ENCODE measurements at regions not wholly inside any gene's neighbourhood (a gene's known extent, or its start where the extent isn't known, plus 50 kb on each side); places are given as distances from the start of the nearest gene placed in this dataset.

DNA sequence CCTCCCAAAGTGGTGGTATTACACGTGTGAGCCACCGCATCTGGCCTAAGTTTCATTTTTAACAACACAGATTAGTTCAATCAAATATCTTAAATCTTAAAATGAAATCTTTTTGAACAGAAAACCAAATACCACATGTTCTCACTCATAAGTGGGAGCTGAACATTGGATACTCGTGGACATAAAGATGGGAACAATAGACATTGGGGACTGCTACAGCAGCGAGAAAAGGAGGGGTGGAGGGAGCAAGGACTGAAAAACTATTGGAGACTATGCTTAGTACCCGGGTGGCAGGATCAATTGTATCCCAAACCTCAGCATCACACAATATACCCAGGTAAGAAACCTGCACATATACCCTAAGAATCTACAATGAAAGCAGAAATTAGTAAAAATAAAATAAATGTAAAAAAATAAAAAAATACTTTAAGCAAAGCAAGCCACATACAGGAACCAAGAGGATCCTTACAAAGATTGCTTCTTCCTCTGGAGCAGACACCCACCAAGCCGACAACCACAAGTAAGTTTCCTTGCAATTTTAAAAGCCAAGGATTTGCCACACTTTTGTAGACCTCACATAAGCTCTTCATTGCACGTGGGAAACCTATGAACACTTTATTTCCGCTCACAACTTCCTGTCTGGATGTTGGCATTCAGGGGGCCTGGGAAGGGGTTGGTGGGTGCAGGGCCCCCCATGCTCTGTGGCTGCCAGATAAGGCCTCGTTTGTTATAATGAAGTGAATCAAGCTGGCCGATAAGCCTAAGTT is 147.9 kb downstream of the MYCN start:
- TF ChIP-seq, protein P1, sequence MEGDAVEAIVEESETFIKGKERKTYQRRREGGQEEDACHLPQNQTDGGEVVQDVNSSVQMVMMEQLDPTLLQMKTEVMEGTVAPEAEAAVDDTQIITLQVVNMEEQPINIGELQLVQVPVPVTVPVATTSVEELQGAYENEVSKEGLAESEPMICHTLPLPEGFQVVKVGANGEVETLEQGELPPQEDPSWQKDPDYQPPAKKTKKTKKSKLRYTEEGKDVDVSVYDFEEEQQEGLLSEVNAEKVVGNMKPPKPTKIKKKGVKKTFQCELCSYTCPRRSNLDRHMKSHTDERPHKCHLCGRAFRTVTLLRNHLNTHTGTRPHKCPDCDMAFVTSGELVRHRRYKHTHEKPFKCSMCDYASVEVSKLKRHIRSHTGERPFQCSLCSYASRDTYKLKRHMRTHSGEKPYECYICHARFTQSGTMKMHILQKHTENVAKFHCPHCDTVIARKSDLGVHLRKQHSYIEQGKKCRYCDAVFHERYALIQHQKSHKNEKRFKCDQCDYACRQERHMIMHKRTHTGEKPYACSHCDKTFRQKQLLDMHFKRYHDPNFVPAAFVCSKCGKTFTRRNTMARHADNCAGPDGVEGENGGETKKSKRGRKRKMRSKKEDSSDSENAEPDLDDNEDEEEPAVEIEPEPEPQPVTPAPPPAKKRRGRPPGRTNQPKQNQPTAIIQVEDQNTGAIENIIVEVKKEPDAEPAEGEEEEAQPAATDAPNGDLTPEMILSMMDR (IDR thresholded peaks at IDR 0.05), result no peak
- TF ChIP-seq POLR2AphosphoS5 (IDR thresholded peaks at IDR 0.05), result no peak

Data from sigmoid colon (tissue), 4 donors.